SU-DHL-6 (cell line): ENCODE measurements at regions not wholly inside any gene's neighbourhood (a gene's known extent, or its start where the extent isn't known, plus 50 kb on each side); places are given as distances from the start of the nearest gene placed in this dataset.

Experiments used
- CTCF ChIP-seq: fragments of 200-600 bp; sonication (generic); IDR thresholded peaks from one replicate; pipeline ENCODE4 v1.5.1; 2017; ENCODE audit warnings: antibody characterized with exemption, mild to moderate bottlenecking, low read length, moderate library complexity; ENCODE audit not compliant: insufficient read depth, poor library complexity, severe bottlenecking
- EZH2phosphoT487 ChIP-seq: fragments of 200-600 bp; sonication (generic), shearing (Covaris generic); conservative IDR thresholded peaks from 2 replicates; pipeline ENCODE4 v1.6.1; 2018; ENCODE audit warnings: mild to moderate bottlenecking, antibody characterized with exemption, low read length, moderate library complexity, mixed read lengths

- no peak for TF ChIP-seq EZH2phosphoT487
- no peak for TF ChIP-seq CTCF
These were observed 432.0 kb downstream of the SETD4 start for GRCh38 chr21:35628316-35628715.
